H1 (cell line): ENCODE measurements at regions not wholly inside any gene's neighbourhood (a gene's known extent, or its start where the extent isn't known, plus 50 kb on each side); places are given as distances from the start of the nearest gene placed in this dataset.

Source experiments
- CTCF ChIA-PET: fragments of 300-600 bp; sonication (Branson Sonifier 250); formaldehyde crosslinking; loops from one replicate; lab custom pipeline; 2021; ENCODE audit not compliant: partially characterized antibody; lab: Charles Lee
- POLR2A ChIA-PET: fragments of 300-600 bp; sonication (Branson Sonifier 250); formaldehyde crosslinking; loops from one replicate; lab custom pipeline; 2021; ENCODE audit warnings: inconsistent platforms; ENCODE audit not compliant: partially characterized antibody; lab: Charles Lee
- DNase-seq, 2 experiments: peaks; one replicate each; pipeline versions ENCODE4 v3.0.0 to v3.0.0-alpha.2; 2010 to 2022; ENCODE audit warnings: low spot score in 2 of 2, low read depth in 1 of 2, mixed read lengths in 1 of 2
- FAIRE-seq: peaks from 2 replicates; lab custom pipeline; 2011; peaks lifted over from hg19 to GRCh38; lab: Jason Lieb, UNC
- H2AFZ ChIP-seq: 2 replicates; pipeline ENCODE4 v1.8.1; 2012; ENCODE audit warnings: low read length, inconsistent platforms
- H2AK5ac ChIP-seq: 2 replicates; pipeline ENCODE4 v1.6.1; 2013; ENCODE audit warnings: low read depth, low read length
- H2BK120ac ChIP-seq: replicated peaks from 2 replicates; pipeline ENCODE3; 2013; ENCODE audit warnings: low read depth, low read length, inconsistent platforms
- H2BK12ac ChIP-seq: 2 replicates; pipeline ENCODE4 v1.6.1; 2013; ENCODE audit warnings: low read depth, low read length
- H2BK15ac ChIP-seq: 2 replicates; pipeline ENCODE4 v1.6.1; 2013; ENCODE audit warnings: low read length
- H2BK20ac ChIP-seq: 2 replicates; pipeline ENCODE4 v1.6.1; 2013; ENCODE audit warnings: low read length
- H2BK5ac ChIP-seq: 2 replicates; pipeline ENCODE4 v1.6.1; 2013; ENCODE audit warnings: low read depth, low read length
- H3K14ac ChIP-seq: 2 replicates; pipeline ENCODE4 v1.6.1; 2013; ENCODE audit warnings: inconsistent platforms; ENCODE audit not compliant: insufficient read length
- H3K18ac ChIP-seq: 2 replicates; pipeline ENCODE4 v1.6.1; 2013; ENCODE audit warnings: low read length; ENCODE audit errors: extremely low read depth
- H3K23ac ChIP-seq: 2 replicates; pipeline ENCODE4 v1.6.1; 2013; ENCODE audit warnings: inconsistent platforms; ENCODE audit not compliant: insufficient read length
- H3K23me2 ChIP-seq: 2 replicates; pipeline ENCODE4 v1.6.1; 2013; ENCODE audit warnings: low read depth, low read length
- H3K27ac ChIP-seq: 2 replicates; pipeline ENCODE4 v1.6.1; 2011; ENCODE audit warnings: low read depth, low read length, inconsistent platforms
- H3K27me3 ChIP-seq, 4 experiments: replicated peaks in 1 of 4; 1 replicate in 1 of 4; 2 replicates in 3 of 4; pipeline versions ENCODE4 v1.6.1 to v1.8.1; 2011 to 2013; ENCODE audit warnings: low read length in 3 of 4, mild to moderate bottlenecking in 3 of 4, inconsistent platforms in 2 of 4, mixed read lengths in 2 of 4, moderate library complexity in 1 of 4; ENCODE audit not compliant: control insufficient read depth in 3 of 4, insufficient read depth in 3 of 4; ENCODE audit errors: extremely low read depth in 1 of 4
- H3K36me3 ChIP-seq, 4 experiments: 2 replicates each; pipeline versions ENCODE4 v1.6.1 to v1.8.1; 2011 to 2013; ENCODE audit warnings: mild to moderate bottlenecking in 4 of 4, low read length in 3 of 4, moderate library complexity in 2 of 4, control low read depth in 1 of 4, inconsistent platforms in 1 of 4; ENCODE audit not compliant: insufficient read depth in 4 of 4, control insufficient read depth in 2 of 4
- H3K4ac ChIP-seq: replicated peaks from 2 replicates; pipeline ENCODE3; 2013; ENCODE audit warnings: low read length, low read depth, mixed read lengths, inconsistent platforms; ENCODE audit not compliant: insufficient read length
- H3K4me1 ChIP-seq, 4 experiments: replicated peaks in 1 of 4; 1 replicate in 1 of 4; 2 replicates in 3 of 4; pipeline versions ENCODE4 v1.6.1 to v1.8.1; 2011 to 2013; ENCODE audit warnings: low read length in 3 of 4, inconsistent platforms in 2 of 4, mixed read lengths in 1 of 4; ENCODE audit not compliant: insufficient read depth in 4 of 4, control insufficient read depth in 3 of 4
- H3K4me2 ChIP-seq, 2 experiments: 2 replicates each; pipeline versions ENCODE4 v1.6.1 to v1.8.1; 2011 to 2013; ENCODE audit warnings: low read depth in 2 of 2, low read length in 2 of 2, control low read depth in 1 of 2, inconsistent platforms in 1 of 2, mild to moderate bottlenecking in 1 of 2; ENCODE audit not compliant: insufficient read depth in 1 of 2
- H3K4me3 ChIP-seq, 4 experiments: fragments of 200-600, 300-600 bp in 1 of 4; sonication (generic), shearing (Covaris generic), sonication (Bioruptor Twin) in 1 of 4; 2 replicates each; pipeline versions ENCODE4 v1.5.1 to v1.8.1; 2011 to 2016; ENCODE audit warnings: low read length in 4 of 4, low read depth in 3 of 4, control low read depth in 2 of 4, inconsistent platforms in 2 of 4, mild to moderate bottlenecking in 2 of 4, mixed read lengths in 1 of 4, moderate library complexity in 1 of 4; ENCODE audit not compliant: insufficient read depth in 2 of 4; ENCODE audit errors: extremely low read depth in 1 of 4
- H3K56ac ChIP-seq: replicated peaks from 2 replicates; pipeline ENCODE3; 2013; ENCODE audit warnings: low read depth, mild to moderate bottlenecking, mixed read lengths, low read length, inconsistent platforms; ENCODE audit not compliant: insufficient read length
- H3K79me1 ChIP-seq: 2 replicates; pipeline ENCODE4 v1.6.1; 2013; ENCODE audit warnings: low read depth, low read length, control low read depth
- H3K79me2 ChIP-seq, 2 experiments: 2 replicates each; pipeline versions ENCODE4 v1.6.1 to v1.8.1; 2012 to 2013; ENCODE audit warnings: low read length in 2 of 2, mild to moderate bottlenecking in 2 of 2, inconsistent platforms in 1 of 2; ENCODE audit not compliant: insufficient read depth in 2 of 2, control insufficient read depth in 1 of 2
- H3K9ac ChIP-seq, 4 experiments: replicated peaks in 1 of 4; 1 replicate in 1 of 4; 2 replicates in 3 of 4; pipeline versions ENCODE4 v1.6.1 to v1.8.1; 2011 to 2013; ENCODE audit warnings: low read depth in 3 of 4, low read length in 3 of 4, control low read depth in 2 of 4, mild to moderate bottlenecking in 2 of 4, moderate library complexity in 2 of 4, inconsistent platforms in 1 of 4; ENCODE audit errors: extremely low read depth in 1 of 4
- H3K9me3 ChIP-seq, 2 experiments: 2 replicates each; pipeline versions ENCODE4 v1.6.1 to v1.8.1; 2012 to 2013; ENCODE audit warnings: mild to moderate bottlenecking in 2 of 2, moderate library complexity in 2 of 2, control low read depth in 1 of 2, inconsistent platforms in 1 of 2, low read depth in 1 of 2, low read length in 1 of 2, mixed read lengths in 1 of 2; ENCODE audit not compliant: insufficient read depth in 2 of 2
- H4K20me1 ChIP-seq, 2 experiments: replicated peaks in 1 of 2; 2 replicates each; pipeline versions ENCODE3 to v1.8.1; 2011 to 2013; ENCODE audit warnings: inconsistent platforms in 2 of 2, low read length in 2 of 2, mild to moderate bottlenecking in 1 of 2; ENCODE audit not compliant: insufficient read depth in 2 of 2, control insufficient read depth in 1 of 2
- H4K5ac ChIP-seq: 2 replicates; pipeline ENCODE4 v1.6.1; 2013; ENCODE audit warnings: low read length, low read depth, mixed read lengths, inconsistent platforms; ENCODE audit not compliant: insufficient read length
- H4K8ac ChIP-seq: 2 replicates; pipeline ENCODE4 v1.8.0; 2013; ENCODE audit warnings: mild to moderate bottlenecking, moderate library complexity, low read length, inconsistent platforms; ENCODE audit not compliant: insufficient read depth; ENCODE audit errors: extremely low read depth
- H4K91ac ChIP-seq: replicated peaks from 2 replicates; pipeline ENCODE3; 2013; ENCODE audit warnings: low read length, mixed read lengths, inconsistent platforms; ENCODE audit not compliant: insufficient read length
- BRCA1 ChIP-seq: IDR thresholded peaks from 2 replicates; pipeline ENCODE4 v1.6.1; 2012; ENCODE audit warnings: low read depth, low read length, improper control_type of control experiment
- CBX8 ChIP-seq: fragments of 300-800, 300-1000 bp; sonication (generic); IDR thresholded peaks from 2 replicates; pipeline ENCODE4 v1.7.1; 2016; ENCODE audit warnings: low read depth, low read length, borderline replicate concordance
- CHD1 ChIP-seq: IDR thresholded peaks from 2 replicates; pipeline ENCODE4 v1.6.1; 2012; ENCODE audit warnings: low read depth, low read length, improper control_type of control experiment
- EZH2 ChIP-seq: fragments of 200-600 bp; sonication (generic); IDR thresholded peaks from 2 replicates; pipeline ENCODE4 v1.7.1; 2012; ENCODE audit warnings: low read depth, mild to moderate bottlenecking, moderate library complexity, low read length, inconsistent platforms; ENCODE audit not compliant: severe bottlenecking
- FOSL1 ChIP-seq: IDR thresholded peaks from 2 replicates; pipeline ENCODE4 v1.6.1; 2011; ENCODE audit warnings: mild to moderate bottlenecking, low read depth, low read length, moderate library complexity; ENCODE audit not compliant: insufficient read depth
- HDAC2 ChIP-seq, 2 experiments: fragments of 300-600 bp in 1 of 2; sonication (generic) in 1 of 2; IDR thresholded peaks; 2 replicates each; pipeline ENCODE4 v1.6.1; 2011 to 2012; ENCODE audit warnings: low read depth in 2 of 2, low read length in 2 of 2, mild to moderate bottlenecking in 2 of 2, moderate library complexity in 2 of 2, borderline replicate concordance in 1 of 2, inconsistent platforms in 1 of 2
- HDAC6 ChIP-seq: IDR thresholded peaks from one replicate; pipeline ENCODE4 v1.7.1; 2012; ENCODE audit warnings: low read depth, mild to moderate bottlenecking, inconsistent platforms, low read length, moderate library complexity
- RNF2 ChIP-seq: fragments of 200-900, 300-1000 bp; sonication (generic); IDR thresholded peaks from 2 replicates; pipeline ENCODE4 v1.7.1; 2016; ENCODE audit warnings: borderline replicate concordance, low read depth, mild to moderate bottlenecking, antibody characterized with exemption, low read length; ENCODE audit not compliant: poor library complexity, severe bottlenecking; ENCODE audit errors: missing control alignments
- SIRT6 ChIP-seq: IDR thresholded peaks from one replicate; pipeline ENCODE4 v1.7.1; 2012; ENCODE audit warnings: low read length, inconsistent platforms
- TAF7 ChIP-seq: optimal IDR thresholded peaks from 2 replicates; pipeline ENCODE3; 2011; ENCODE audit warnings: low read depth, mild to moderate bottlenecking, inconsistent platforms, low read length, moderate library complexity, borderline replicate concordance
- TCF12 ChIP-seq: IDR thresholded peaks from 2 replicates; pipeline ENCODE4 v1.6.1; 2011; ENCODE audit warnings: low read depth, mild to moderate bottlenecking, low read length
- TEAD4 ChIP-seq: IDR thresholded peaks from 2 replicates; pipeline ENCODE4 v1.6.1; 2012; ENCODE audit warnings: low read depth, low read length, inconsistent platforms, mixed read lengths
- WGBS, 2 experiments: shearing (Covaris generic) in 1 of 2; methylation state at CpG; one replicate each; pipeline versions ENCODE4 v1.1.6 to v1.1.7; 2013 to 2015; ENCODE audit warnings: low lambda C conversion rate in 2 of 2, mixed read lengths in 2 of 2, inconsistent platforms in 1 of 2, low coverage in 1 of 2, missing lambda C conversion rate in 1 of 2; ENCODE audit not compliant: insufficient replicate concordance in 2 of 2, insufficient coverage in 1 of 2, insufficient read length in 1 of 2; ENCODE audit errors: extremely low coverage in 1 of 2, missing lambda C conversion rate in 1 of 2; 5-methylcytosine and 5-hydroxymethylcytosine counted together

GRCh38 chr1:177825276-177825901 lies 144.5 kb downstream of the SEC16B start:
- WGBS, 2 experiments, result 95% methylated on average over 6 of the region's 6 CpGs; no CpG with 5 or more reads in 1 of the 2 experiments
- TF ChIP-seq SIRT6 (no peak), HDAC2 (IDR thresholded peaks at IDR 0.05; ENCODE audit: borderline replicate concordance in 1 of 2, low read depth in 2 of 2, low read length in 2 of 2) (no peak), TEAD4 (no peak), TAF7 (no peak), FOSL1 (no peak), RNF2 (no peak), CHD1 (no peak), CBX8 (no peak), TCF12 (no peak), BRCA1 (no peak), HDAC6 (no peak), EZH2 (no peak)
- TF ChIP-seq, all 59 proteins: peak for 0

More at GRCh38 chr1:177825276-177825901, 144.5 kb downstream of the SEC16B start:
- no peak overlapping the region for H3K27ac ChIP-seq
- no peak overlapping the region for H3K14ac ChIP-seq
- H2BK12ac ChIP-seq, result no peak overlapping the region
- H3K4ac ChIP-seq, result no peak overlapping the region
- H3K4me1 ChIP-seq, result no peaks in the 10 kb centered on the region
- H3K79me2 ChIP-seq, result no peaks in the 10 kb centered on the region
- no peaks in the 10 kb centered on the region for H3K79me1 ChIP-seq
- no peaks in the 10 kb centered on the region; the same call in 1 of the 2 replicates for H3K23me2 ChIP-seq
- no peak overlapping the region for H3K9ac ChIP-seq
- no peak overlapping the region for H2AK5ac ChIP-seq
- no peaks in the 10 kb centered on the region; a peak in 1 of 7 replicates for H3K27me3 ChIP-seq
- H3K36me3 ChIP-seq, result no peaks in the 10 kb centered on the region
- no peak overlapping the region for H3K56ac ChIP-seq
- CTCF ChIA-PET, result interaction anchor here (0.9 to 1.8 kb wide), 4 partner anchors 17 to 97 kb away, joined by 3 to 6 read pairs (median 4); no protein-coding TSS in a partner anchor
- POLR2A ChIA-PET, result no interaction called here
- H3K18ac ChIP-seq, result no peak overlapping the region
- H3K4me3 ChIP-seq, result no peak overlapping the region
- no peak overlapping the region for H2BK15ac ChIP-seq
- H2BK5ac ChIP-seq, result no peak overlapping the region
- H2BK20ac ChIP-seq, result no peak overlapping the region
- H4K91ac ChIP-seq, result no peak overlapping the region
- H3K4me2 ChIP-seq, result no peak overlapping the region
- no peak overlapping the region for H3K23ac ChIP-seq
- no peak overlapping the region for H4K5ac ChIP-seq
- H2AFZ ChIP-seq, result peak overlapping the region; percentile 51; the same call in 1 of the 2 replicates
- no peak for DNase-seq
- H3K9me3 ChIP-seq, result no peaks in the 10 kb centered on the region
- H4K20me1 ChIP-seq, result no peaks in the 10 kb centered on the region
- H2BK120ac ChIP-seq, result no peak overlapping the region
- no peak for FAIRE-seq
- no peak overlapping the region for H4K8ac ChIP-seq
